ENCODE measurements at regions not wholly inside any gene's neighbourhood (a gene's known extent, or its start where the extent isn't known, plus 50 kb on each side); places are given as distances from the start of the nearest gene placed in this dataset.

GRCh38 chrX:14356401-14356800 lies 172.9 kb upstream of the GLRA2 start:
- no peak overlapping the region for H3K4me3 ChIP-seq (ENCODE audit: control insufficient read depth, low read depth, low read length)
- DNase-seq (ENCODE audit: low read depth), result peak; percentile 59
- TF ChIP-seq, protein P1, sequence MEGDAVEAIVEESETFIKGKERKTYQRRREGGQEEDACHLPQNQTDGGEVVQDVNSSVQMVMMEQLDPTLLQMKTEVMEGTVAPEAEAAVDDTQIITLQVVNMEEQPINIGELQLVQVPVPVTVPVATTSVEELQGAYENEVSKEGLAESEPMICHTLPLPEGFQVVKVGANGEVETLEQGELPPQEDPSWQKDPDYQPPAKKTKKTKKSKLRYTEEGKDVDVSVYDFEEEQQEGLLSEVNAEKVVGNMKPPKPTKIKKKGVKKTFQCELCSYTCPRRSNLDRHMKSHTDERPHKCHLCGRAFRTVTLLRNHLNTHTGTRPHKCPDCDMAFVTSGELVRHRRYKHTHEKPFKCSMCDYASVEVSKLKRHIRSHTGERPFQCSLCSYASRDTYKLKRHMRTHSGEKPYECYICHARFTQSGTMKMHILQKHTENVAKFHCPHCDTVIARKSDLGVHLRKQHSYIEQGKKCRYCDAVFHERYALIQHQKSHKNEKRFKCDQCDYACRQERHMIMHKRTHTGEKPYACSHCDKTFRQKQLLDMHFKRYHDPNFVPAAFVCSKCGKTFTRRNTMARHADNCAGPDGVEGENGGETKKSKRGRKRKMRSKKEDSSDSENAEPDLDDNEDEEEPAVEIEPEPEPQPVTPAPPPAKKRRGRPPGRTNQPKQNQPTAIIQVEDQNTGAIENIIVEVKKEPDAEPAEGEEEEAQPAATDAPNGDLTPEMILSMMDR (IDR thresholded peaks at IDR 0.05; ENCODE audit: control insufficient read depth, insufficient read depth, low read depth, low read length, missing control alignments), result no peak

DNA sequence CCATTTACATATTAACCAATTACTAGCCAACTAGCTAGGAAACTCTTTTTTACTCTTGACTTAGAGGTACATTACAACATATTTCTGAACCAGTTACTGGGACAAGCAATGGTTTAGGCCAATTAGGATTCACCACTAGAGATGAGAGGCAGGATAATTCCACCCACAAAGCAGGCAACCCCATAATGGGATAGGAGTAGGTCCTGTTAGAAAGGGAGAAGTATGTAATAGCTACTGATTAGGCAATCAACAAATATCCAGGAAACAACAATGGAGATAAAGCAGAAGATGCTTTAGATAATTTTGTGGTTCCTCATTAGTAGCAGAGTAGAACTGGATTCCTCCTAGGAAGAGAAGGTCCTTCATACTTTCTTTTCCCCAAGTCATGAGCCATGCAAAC lies 173.8 kb upstream of the GLRA2 start:
- TF ChIP-seq, protein P1 (IDR thresholded peaks at IDR 0.05; ENCODE audit: control insufficient read depth, insufficient read depth, low read depth, low read length, missing control alignments), result no peak
- no peak overlapping the region for H3K4me3 ChIP-seq (ENCODE audit: control insufficient read depth, low read depth, low read length)
- DNase-seq (ENCODE audit: low read depth), result peak; percentile 18

- H3K4me3 ChIP-seq (ENCODE audit: control insufficient read depth, low read depth, low read length), result no peak overlapping the region
- TF ChIP-seq, protein P1 (IDR thresholded peaks at IDR 0.05; ENCODE audit: control insufficient read depth, insufficient read depth, low read depth, low read length, missing control alignments), result no peak
- peak; percentile 41 for DNase-seq (ENCODE audit: low read depth)
These were observed 174.8 kb upstream of the GLRA2 start for GRCh38 chrX:14354521-14354920.

- no peak overlapping the region for H3K4me3 ChIP-seq (ENCODE audit: control insufficient read depth, low read depth, low read length)
- TF ChIP-seq, protein P1 (IDR thresholded peaks at IDR 0.05; ENCODE audit: control insufficient read depth, insufficient read depth, low read depth, low read length, missing control alignments), result no peak
- peak; percentile 38 for DNase-seq (ENCODE audit: low read depth)
These were observed 176.8 kb upstream of the GLRA2 start for GRCh38 chrX:14352511-14352910.

DNA sequence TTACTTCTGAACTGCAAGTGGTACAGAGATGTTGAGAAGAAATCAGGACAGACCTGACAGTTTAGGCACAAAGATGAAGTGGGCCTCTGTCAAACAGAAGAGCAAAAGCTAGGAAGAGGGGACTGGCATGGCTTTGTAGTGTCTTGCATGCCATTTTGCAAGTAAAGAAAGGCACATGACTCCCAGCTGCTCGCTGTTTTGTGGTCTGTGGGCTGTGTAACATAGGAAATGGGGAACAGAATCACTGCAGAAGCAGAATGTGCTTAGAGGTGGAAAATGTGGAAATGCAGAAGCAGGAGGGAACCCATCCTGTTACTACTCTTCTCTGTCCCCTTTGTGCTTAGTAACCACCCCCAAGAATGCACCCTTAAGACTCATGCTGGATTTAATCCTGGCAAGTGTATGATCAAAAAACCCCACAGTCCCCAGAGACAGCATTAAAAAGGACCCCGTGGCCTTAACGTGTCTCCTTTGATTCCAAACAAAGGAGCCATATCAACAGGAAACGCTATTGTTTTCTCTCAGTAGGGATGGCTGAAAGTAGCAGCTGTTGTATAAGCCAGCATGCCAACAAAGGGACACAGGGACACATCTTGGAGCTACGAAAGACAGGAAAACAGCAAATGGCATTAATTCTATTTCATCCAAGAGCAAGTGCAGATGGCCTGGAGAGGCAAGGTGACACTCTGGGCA lies 177.6 kb upstream of the GLRA2 start:
- TF ChIP-seq, protein P1 (IDR thresholded peaks at IDR 0.05; ENCODE audit: control insufficient read depth, insufficient read depth, low read depth, low read length, missing control alignments), result no peak
- H3K4me3 ChIP-seq (ENCODE audit: control insufficient read depth, low read depth, low read length), result no peak overlapping the region
- no peak for DNase-seq (ENCODE audit: low read depth)

DNA sequence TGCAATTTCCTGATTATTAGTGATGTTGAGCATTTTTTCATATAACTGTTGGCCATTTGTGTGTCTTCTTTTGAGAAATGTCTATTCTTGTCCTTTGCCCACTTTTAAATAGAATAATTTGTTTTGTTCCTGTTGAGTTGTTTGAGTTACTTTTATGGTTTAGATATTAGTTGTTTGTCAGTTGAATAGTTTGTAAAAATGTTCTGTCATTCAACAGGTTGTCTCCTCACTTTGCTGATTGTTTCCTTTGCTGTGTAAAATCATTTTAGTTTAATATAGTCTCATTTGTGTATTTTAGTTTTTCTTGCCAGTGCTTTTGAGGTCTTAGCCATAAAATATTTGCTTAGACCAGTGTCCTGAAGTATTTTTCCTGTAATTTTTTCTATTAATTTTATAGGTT lies 181.8 kb upstream of the GLRA2 start:
- TF ChIP-seq, protein P1 (IDR thresholded peaks at IDR 0.05; ENCODE audit: control insufficient read depth, insufficient read depth, low read depth, low read length, missing control alignments), result no peak
- DNase-seq (ENCODE audit: low read depth), result no peak
- no peak overlapping the region for H3K4me3 ChIP-seq (ENCODE audit: control insufficient read depth, low read depth, low read length)

All from AG09309 (cell line).